Liver (tissue), 3 donors: ENCODE measurements at regions not wholly inside any gene's neighbourhood (a gene's known extent, or its start where the extent isn't known, plus 50 kb on each side); places are given as distances from the start of the nearest gene placed in this dataset.

Experiments
- CTCF ChIP-seq: fragments of 150-350 bp; IDR thresholded peaks from 2 replicates; pipeline ENCODE4 v1.5.1; 2017; ENCODE audit warnings: improper control_type of control experiment, low read depth, low read length; ENCODE audit not compliant: missing input control
- MAX ChIP-seq: IDR thresholded peaks from 2 replicates; pipeline ENCODE4 v1.6.1; 2016; ENCODE audit warnings: antibody characterized with exemption
- TAF1 ChIP-seq: conservative IDR thresholded peaks from 2 replicates; pipeline ENCODE4 v1.6.1; 2016; ENCODE audit warnings: antibody characterized with exemption, mild to moderate bottlenecking
- YY1 ChIP-seq: IDR thresholded peaks from 2 replicates; pipeline ENCODE4 v1.6.1; 2016; ENCODE audit warnings: antibody characterized with exemption, mild to moderate bottlenecking
- donor health status: healthy.
- donor health status: healthy.

- TF ChIP-seq YY1 (no peak), CTCF (no peak), TAF1 (no peak), MAX (no peak)
These were observed 108.4 kb upstream of the TNR start for GRCh38 chr1:175851749-175852148.
